ENCODE measurements at regions not wholly inside any gene's neighbourhood (a gene's known extent, or its start where the extent isn't known, plus 50 kb on each side); places are given as distances from the start of the nearest gene placed in this dataset.
"Not testable (repeated sequence)": the region's sequence is repeated elsewhere in the genome, so short reads cannot be mapped to it uniquely, and the experiment has no call there.

GRCh38 chr3:63132461-63133250 lies 145.5 kb upstream of the SYNPR start:
- DNase-seq, result no peak
- TF ChIP-seq GATA1 (IDR thresholded peaks at IDR 0.05; ENCODE audit: low read depth, low read length) (no peak), POLR2A (IDR thresholded peaks at IDR 0.05; ENCODE audit: low read length) (no peak)

GRCh38 chr3:63135367-63135766 lies 142.7 kb upstream of the SYNPR start:
- no peak for DNase-seq
- TF ChIP-seq GATA1 (IDR thresholded peaks at IDR 0.05; ENCODE audit: low read depth, low read length) (no peak), POLR2A (IDR thresholded peaks at IDR 0.05; ENCODE audit: low read length) (no peak)

- DNase-seq, result not testable (repeated sequence)
Observed at GRCh38 chr3:63136249-63136648, 141.9 kb upstream of the SYNPR start.

GRCh38 chr3:63142681-63143080 lies 135.4 kb upstream of the SYNPR start:
- no peak for DNase-seq
- no peak for TF ChIP-seq GATA1 (IDR thresholded peaks at IDR 0.05; ENCODE audit: low read depth, low read length)
- no peak for TF ChIP-seq POLR2A (IDR thresholded peaks at IDR 0.05; ENCODE audit: low read length)

- no peak for DNase-seq
- TF ChIP-seq GATA1 (IDR thresholded peaks at IDR 0.05; ENCODE audit: low read depth, low read length) (no peak), POLR2A (IDR thresholded peaks at IDR 0.05; ENCODE audit: low read length) (no peak)
Observed at GRCh38 chr3:63146154-63146553, 132.0 kb upstream of the SYNPR start.

GRCh38 chr3:63150880-63151279 lies 127.2 kb upstream of the SYNPR start:
- TF ChIP-seq POLR2A (IDR thresholded peaks at IDR 0.05; ENCODE audit: low read length), result no peak
- no peak for TF ChIP-seq GATA1 (IDR thresholded peaks at IDR 0.05; ENCODE audit: low read depth, low read length)
- DNase-seq, result no peak

GRCh38 chr3:63151897-63152296 lies 126.2 kb upstream of the SYNPR start:
- TF ChIP-seq GATA1 (IDR thresholded peaks at IDR 0.05; ENCODE audit: low read depth, low read length), result no peak
- no peak for TF ChIP-seq POLR2A (IDR thresholded peaks at IDR 0.05; ENCODE audit: low read length)
- DNase-seq, result no peak

GRCh38 chr3:63159764-63160163 lies 118.3 kb upstream of the SYNPR start:
- TF ChIP-seq POLR2A (IDR thresholded peaks at IDR 0.05; ENCODE audit: low read length) (no peak), GATA1 (IDR thresholded peaks at IDR 0.05; ENCODE audit: low read depth, low read length) (no peak)
- DNase-seq, result no peak

GRCh38 chr3:63167113-63167512 lies 111.0 kb upstream of the SYNPR start:
- no peak for DNase-seq

GRCh38 chr3:63168179-63168578 lies 109.9 kb upstream of the SYNPR start:
- DNase-seq, result no peak
- TF ChIP-seq POLR2A (IDR thresholded peaks at IDR 0.05; ENCODE audit: low read length), result no peak
- TF ChIP-seq GATA1 (IDR thresholded peaks at IDR 0.05; ENCODE audit: low read depth, low read length), result no peak

More at GRCh38 chr3:63167113-63167512, 111.0 kb upstream of the SYNPR start:
- TF ChIP-seq POLR2A (IDR thresholded peaks at IDR 0.05; ENCODE audit: low read length) (no peak), GATA1 (IDR thresholded peaks at IDR 0.05; ENCODE audit: low read depth, low read length) (no peak)

GRCh38 chr3:63179862-63180522 lies 98.1 kb upstream of the SYNPR start:
- TF ChIP-seq POLR2A (IDR thresholded peaks at IDR 0.05; ENCODE audit: low read length) (no peak), GATA1 (IDR thresholded peaks at IDR 0.05; ENCODE audit: low read depth, low read length) (no peak)
- no peak for DNase-seq

GRCh38 chr3:63192248-63192647 lies 85.9 kb upstream of the SYNPR start:
- no peak for DNase-seq
- TF ChIP-seq POLR2A (IDR thresholded peaks at IDR 0.05; ENCODE audit: low read length) (no peak), GATA1 (IDR thresholded peaks at IDR 0.05; ENCODE audit: low read depth, low read length) (no peak)

GRCh38 chr3:63193647-63194046 lies 84.5 kb upstream of the SYNPR start:
- TF ChIP-seq POLR2A (IDR thresholded peaks at IDR 0.05; ENCODE audit: low read length), result no peak
- TF ChIP-seq GATA1 (IDR thresholded peaks at IDR 0.05; ENCODE audit: low read depth, low read length), result no peak
- DNase-seq, result no peak

GRCh38 chr3:63199606-63200005 lies 78.5 kb upstream of the SYNPR start:
- DNase-seq, result no peak
- TF ChIP-seq POLR2A (IDR thresholded peaks at IDR 0.05; ENCODE audit: low read length), result no peak
- TF ChIP-seq GATA1 (IDR thresholded peaks at IDR 0.05; ENCODE audit: low read depth, low read length), result no peak

GRCh38 chr3:63202529-63202928 lies 75.6 kb upstream of the SYNPR start:
- DNase-seq, result no peak
- no peak for TF ChIP-seq POLR2A (IDR thresholded peaks at IDR 0.05; ENCODE audit: low read length)
- no peak for TF ChIP-seq GATA1 (IDR thresholded peaks at IDR 0.05; ENCODE audit: low read depth, low read length)

All from erythroblast (primary cell).